ENCODE measurements at regions not wholly inside any gene's neighbourhood (a gene's known extent, or its start where the extent isn't known, plus 50 kb on each side); places are given as distances from the start of the nearest gene placed in this dataset.

DNA sequence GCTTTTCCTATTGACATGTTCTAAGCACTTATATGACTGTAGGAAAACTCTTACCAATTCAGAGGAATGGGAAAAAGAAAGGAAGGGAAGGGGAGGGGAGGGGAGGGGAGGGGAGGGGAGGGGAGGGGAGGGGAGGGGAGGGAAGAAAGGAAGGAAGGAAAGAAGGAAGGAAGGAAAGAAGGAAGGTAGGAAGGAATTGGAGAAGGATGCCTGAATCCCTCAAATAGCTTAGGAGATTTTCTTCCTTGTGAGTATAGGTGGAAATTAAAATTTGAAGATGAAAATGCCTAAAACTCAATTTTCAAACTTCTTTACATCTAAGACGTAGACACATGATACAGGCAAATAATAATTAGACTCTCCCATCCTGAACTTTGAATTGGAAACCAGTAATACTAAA is 463.1 kb downstream of the SATB2 start:
- Histone ChIP-seq H3K4me2 (no peak overlapping the region), H3K4me1 (ENCODE audit: control insufficient read depth in 1 of 2, insufficient read depth in 2 of 2, low read depth in 1 of 2, low read length in 1 of 2) (no peaks in the 10 kb centered on the region), H3K4me3 (ENCODE audit: low read depth in 2 of 2, low read length in 1 of 2) (no peak overlapping the region), H2AFZ (ENCODE audit: low read depth) (no peak overlapping the region), H3K9ac (no peak overlapping the region), H3K9me3 (no peaks in the 10 kb centered on the region), H3F3A (replicated peaks; ENCODE audit: insufficient read depth) (no peaks in the 10 kb centered on the region), H3K9me2 (no peaks in the 10 kb centered on the region), H3K79me2 (ENCODE audit: insufficient read depth) (no peaks in the 10 kb centered on the region), H4K20me1 (ENCODE audit: insufficient read depth) (no peaks in the 10 kb centered on the region), H3K36me3 (replicated peaks in 1 of 2; ENCODE audit: control insufficient read depth in 1 of 2, insufficient read depth in 2 of 2, low read length in 1 of 2) (no peaks in the 10 kb centered on the region), H3K27ac (ENCODE audit: low read depth in 2 of 2, low read length in 1 of 2) (no peak overlapping the region), H3K27me3 (ENCODE audit: insufficient read depth) (no peaks in the 10 kb centered on the region)
- TF ChIP-seq NRF1 (IDR thresholded peaks at IDR 0.05; ENCODE audit: low read depth, low read length) (no peak), YY1 (IDR thresholded peaks at IDR 0.05; ENCODE audit: low read depth) (no peak), EZH2phosphoT487 (IDR thresholded peaks at IDR 0.05; ENCODE audit: borderline replicate concordance, low read depth) (no peak), SIN3A (IDR thresholded peaks at IDR 0.05; ENCODE audit: borderline replicate concordance, low read depth, low read length) (no peak), GATA2 (CRISPR knock-in tag; IDR thresholded peaks at IDR 0.05) (no peak), TEAD4 (IDR thresholded peaks at IDR 0.05; ENCODE audit: borderline replicate concordance, insufficient read depth) (no peak), CHD2 (IDR thresholded peaks at IDR 0.05; ENCODE audit: low read length, partially characterized antibody) (no peak), NFIC (IDR thresholded peaks at IDR 0.05; ENCODE audit: borderline replicate concordance) (no peak), RXRA (IDR thresholded peaks at IDR 0.05; ENCODE audit: borderline replicate concordance, low read depth) (no peak)
- TF ChIP-seq, protein P1, sequence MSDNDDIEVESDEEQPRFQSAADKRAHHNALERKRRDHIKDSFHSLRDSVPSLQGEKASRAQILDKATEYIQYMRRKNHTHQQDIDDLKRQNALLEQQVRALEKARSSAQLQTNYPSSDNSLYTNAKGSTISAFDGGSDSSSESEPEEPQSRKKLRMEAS (IDR thresholded peaks at IDR 0.05; ENCODE audit: low read depth), result no peak
- ChIA-PET POLR2A (no interaction called here), CTCF (interaction anchor here (0.6 kb wide), 1 partner anchor 12 kb away, joined by 3 read pairs; no protein-coding TSS in a partner anchor)
- 5% methylated on average over 1 of the region's 1 CpG for WGBS (ENCODE audit: low lambda C conversion rate)
- no peak for DNase-seq

DNA sequence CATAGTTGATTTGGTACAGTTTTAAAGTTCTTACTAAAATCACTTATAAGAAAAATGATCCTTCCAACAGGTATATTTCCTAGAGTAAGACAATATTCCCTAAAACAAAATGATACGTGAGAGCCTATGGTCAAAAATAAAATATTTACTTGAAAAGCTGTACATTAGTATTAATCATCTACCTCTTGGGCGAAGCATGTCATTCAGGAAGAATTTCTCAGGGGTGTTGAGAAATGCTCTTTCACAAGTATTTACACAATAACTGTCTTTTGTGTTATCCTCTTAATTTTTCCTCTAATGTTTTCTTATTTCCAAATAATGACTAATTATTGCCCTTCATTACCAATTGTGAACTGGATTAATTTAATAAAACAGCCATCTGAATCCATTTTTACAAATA is 466.3 kb downstream of the SATB2 start:
- Histone ChIP-seq H3K9me3 (no peaks in the 10 kb centered on the region), H3K27me3 (ENCODE audit: insufficient read depth) (no peaks in the 10 kb centered on the region), H3K36me3 (replicated peaks in 1 of 2; ENCODE audit: control insufficient read depth in 1 of 2, insufficient read depth in 2 of 2, low read length in 1 of 2) (no peaks in the 10 kb centered on the region), H3K9ac (no peak overlapping the region), H3K27ac (ENCODE audit: low read depth in 2 of 2, low read length in 1 of 2) (no peak overlapping the region), H3K4me3 (ENCODE audit: low read depth in 2 of 2, low read length in 1 of 2) (no peak overlapping the region), H2AFZ (ENCODE audit: low read depth) (no peak overlapping the region), H3F3A (replicated peaks; ENCODE audit: insufficient read depth) (no peaks in the 10 kb centered on the region), H4K20me1 (ENCODE audit: insufficient read depth) (no peaks in the 10 kb centered on the region), H3K79me2 (ENCODE audit: insufficient read depth) (no peaks in the 10 kb centered on the region), H3K4me1 (ENCODE audit: control insufficient read depth in 1 of 2, insufficient read depth in 2 of 2, low read depth in 1 of 2, low read length in 1 of 2) (no peaks in the 10 kb centered on the region), H3K9me2 (no peaks in the 10 kb centered on the region), H3K4me2 (no peak overlapping the region)
- ChIA-PET POLR2A (no interaction called here), CTCF (no interaction called here)
- 6% methylated on average over 2 of the region's 2 CpGs for WGBS (ENCODE audit: low lambda C conversion rate)
- TF ChIP-seq TEAD4 (IDR thresholded peaks at IDR 0.05; ENCODE audit: borderline replicate concordance, insufficient read depth) (no peak), FOXJ3 (CRISPR knock-in tag; IDR thresholded peaks at IDR 0.05) (no peak), YY1 (IDR thresholded peaks at IDR 0.05; ENCODE audit: low read depth) (no peak), RFX5 (IDR thresholded peaks at IDR 0.05; ENCODE audit: low read length) (no peak), JUND (IDR thresholded peaks at IDR 0.05) (no peak), CHD2 (IDR thresholded peaks at IDR 0.05; ENCODE audit: low read length, partially characterized antibody) (no peak), NFIC (IDR thresholded peaks at IDR 0.05; ENCODE audit: borderline replicate concordance) (no peak), EZH2phosphoT487 (IDR thresholded peaks at IDR 0.05; ENCODE audit: borderline replicate concordance, low read depth) (no peak), FOSL2 (IDR thresholded peaks at IDR 0.05; ENCODE audit: borderline replicate concordance, low read depth) (no peak), SMC3 (IDR thresholded peaks at IDR 0.05; ENCODE audit: low read depth, low read length) (no peak)
- TF ChIP-seq, protein P1 (IDR thresholded peaks at IDR 0.05; ENCODE audit: low read depth), result no peak
- TF ChIP-seq, protein P2, sequence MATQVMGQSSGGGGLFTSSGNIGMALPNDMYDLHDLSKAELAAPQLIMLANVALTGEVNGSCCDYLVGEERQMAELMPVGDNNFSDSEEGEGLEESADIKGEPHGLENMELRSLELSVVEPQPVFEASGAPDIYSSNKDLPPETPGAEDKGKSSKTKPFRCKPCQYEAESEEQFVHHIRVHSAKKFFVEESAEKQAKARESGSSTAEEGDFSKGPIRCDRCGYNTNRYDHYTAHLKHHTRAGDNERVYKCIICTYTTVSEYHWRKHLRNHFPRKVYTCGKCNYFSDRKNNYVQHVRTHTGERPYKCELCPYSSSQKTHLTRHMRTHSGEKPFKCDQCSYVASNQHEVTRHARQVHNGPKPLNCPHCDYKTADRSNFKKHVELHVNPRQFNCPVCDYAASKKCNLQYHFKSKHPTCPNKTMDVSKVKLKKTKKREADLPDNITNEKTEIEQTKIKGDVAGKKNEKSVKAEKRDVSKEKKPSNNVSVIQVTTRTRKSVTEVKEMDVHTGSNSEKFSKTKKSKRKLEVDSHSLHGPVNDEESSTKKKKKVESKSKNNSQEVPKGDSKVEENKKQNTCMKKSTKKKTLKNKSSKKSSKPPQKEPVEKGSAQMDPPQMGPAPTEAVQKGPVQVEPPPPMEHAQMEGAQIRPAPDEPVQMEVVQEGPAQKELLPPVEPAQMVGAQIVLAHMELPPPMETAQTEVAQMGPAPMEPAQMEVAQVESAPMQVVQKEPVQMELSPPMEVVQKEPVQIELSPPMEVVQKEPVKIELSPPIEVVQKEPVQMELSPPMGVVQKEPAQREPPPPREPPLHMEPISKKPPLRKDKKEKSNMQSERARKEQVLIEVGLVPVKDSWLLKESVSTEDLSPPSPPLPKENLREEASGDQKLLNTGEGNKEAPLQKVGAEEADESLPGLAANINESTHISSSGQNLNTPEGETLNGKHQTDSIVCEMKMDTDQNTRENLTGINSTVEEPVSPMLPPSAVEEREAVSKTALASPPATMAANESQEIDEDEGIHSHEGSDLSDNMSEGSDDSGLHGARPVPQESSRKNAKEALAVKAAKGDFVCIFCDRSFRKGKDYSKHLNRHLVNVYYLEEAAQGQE (IDR thresholded peaks at IDR 0.05; ENCODE audit: low read depth, low read length), result no peak
- TF ChIP-seq, protein P3, sequence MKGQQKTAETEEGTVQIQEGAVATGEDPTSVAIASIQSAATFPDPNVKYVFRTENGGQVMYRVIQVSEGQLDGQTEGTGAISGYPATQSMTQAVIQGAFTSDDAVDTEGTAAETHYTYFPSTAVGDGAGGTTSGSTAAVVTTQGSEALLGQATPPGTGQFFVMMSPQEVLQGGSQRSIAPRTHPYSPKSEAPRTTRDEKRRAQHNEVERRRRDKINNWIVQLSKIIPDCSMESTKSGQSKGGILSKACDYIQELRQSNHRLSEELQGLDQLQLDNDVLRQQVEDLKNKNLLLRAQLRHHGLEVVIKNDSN (IDR thresholded peaks at IDR 0.05; ENCODE audit: borderline replicate concordance, low read depth), result no peak
- DNase-seq, result no peak
